PC-3 (cell line): ENCODE measurements at regions not wholly inside any gene's neighbourhood (a gene's known extent, or its start where the extent isn't known, plus 50 kb on each side); places are given as distances from the start of the nearest gene placed in this dataset.

ENCODE experiments used
- ATAC-seq: fragments of 200-7000 bp; cut with Tn5 transposase; 2 replicates; pipeline ENCODE4 v1.9.1; 2020; ENCODE audit warnings: mild to moderate bottlenecking, moderate library complexity
- BruUV-seq: library from RNA; stranded (reverse); fragments of 400-500 nt; replicated peaks from 2 replicates; lab custom pipeline; 2021; lab: Mats Ljungman, UMichigan
- CTCF ChIA-PET: fragments of 300-600 bp; sonication (Branson Sonifier 250); formaldehyde crosslinking; loops from one replicate; lab custom pipeline; 2022; ENCODE audit warnings: antibody characterized with exemption; lab: Charles Lee
- POLR2A ChIA-PET: fragments of 300-600 bp; sonication (Branson Sonifier 250); formaldehyde crosslinking; loops from one replicate; lab custom pipeline; 2022; ENCODE audit warnings: antibody characterized with exemption; ENCODE audit not compliant: unreplicated experiment; lab: Charles Lee
- DNase-seq: peaks from one replicate; pipeline ENCODE4 v3.0.0-alpha.2; 2015
- H2AFZ ChIP-seq: fragments of 300-600 bp; sonication (generic); 2 replicates; pipeline ENCODE4 v1.6.0; 2016; ENCODE audit warnings: antibody characterized with exemption, low read length
- H3F3A ChIP-seq: fragments of 300-600 bp; sonication (generic); one replicate; pipeline ENCODE4 v1.6.0; 2017; ENCODE audit warnings: antibody characterized with exemption, low read length, control low read depth, mild to moderate bottlenecking; ENCODE audit not compliant: unreplicated experiment
- H3K27ac ChIP-seq: fragments of 300-600 bp; sonication (generic); 2 replicates; pipeline ENCODE4 v1.5.1; 2016; ENCODE audit warnings: mild to moderate bottlenecking, low read length
- H3K27me3 ChIP-seq: fragments of 300-600 bp; sonication (generic); 2 replicates; pipeline ENCODE4 v1.6.1; 2016; ENCODE audit warnings: low read length, mixed read lengths
- H3K36me3 ChIP-seq: fragments of 300-600 bp; sonication (generic); 2 replicates; pipeline ENCODE4 v1.6.1; 2016; ENCODE audit warnings: low read depth, mixed run types, low read length, mixed read lengths
- H3K4me1 ChIP-seq: fragments of 300-600 bp; sonication (generic); 2 replicates; pipeline ENCODE4 v1.5.1; 2016; ENCODE audit warnings: low read length; ENCODE audit not compliant: insufficient read depth
- H3K4me2 ChIP-seq: fragments of 300-600 bp; sonication (generic); 2 replicates; pipeline ENCODE4 v1.6.0; 2016; ENCODE audit warnings: low read length
- H3K4me3 ChIP-seq: fragments of 300-600 bp; sonication (generic); 2 replicates; pipeline ENCODE4 v1.5.1; 2016; ENCODE audit warnings: mild to moderate bottlenecking, low read length, mixed read lengths
- H3K79me2 ChIP-seq: fragments of 300-600 bp; sonication (generic); 2 replicates; pipeline ENCODE4 v1.6.1; 2017; ENCODE audit warnings: low read length, mixed read lengths
- H3K9ac ChIP-seq: fragments of 300-600 bp; sonication (generic); 2 replicates; pipeline ENCODE4 v1.6.0; 2016; ENCODE audit warnings: mild to moderate bottlenecking, low read length
- H3K9me2 ChIP-seq: fragments of 300-600 bp; sonication (generic); replicated peaks from 2 replicates; pipeline ENCODE4 v1.6.1; 2016; ENCODE audit warnings: mixed run types, low read length, mixed read lengths
- H3K9me3 ChIP-seq: fragments of 300-600 bp; sonication (generic); 2 replicates; pipeline ENCODE4 v1.6.1; 2016; ENCODE audit warnings: low read length, mixed read lengths
- H4K20me1 ChIP-seq: fragments of 300-600 bp; sonication (generic); 2 replicates; pipeline ENCODE4 v1.6.1; 2016; ENCODE audit warnings: low read length, mixed read lengths
- EZH2 ChIP-seq: fragments of 300-600 bp; sonication (generic); IDR thresholded peaks from one replicate; pipeline ENCODE4 v1.6.1; 2017; ENCODE audit warnings: antibody characterized with exemption, mild to moderate bottlenecking, low read length; ENCODE audit not compliant: unreplicated experiment
- EZH2phosphoT487 ChIP-seq: fragments of 300-600 bp; sonication (generic); IDR thresholded peaks from 2 replicates; pipeline ENCODE4 v1.6.1; 2018; ENCODE audit warnings: mild to moderate bottlenecking, antibody characterized with exemption, low read length, borderline replicate concordance
- intact Hi-C: fragments of 100-400 bp; cut with micrococcal nuclease; formaldehyde crosslinking; loops from 2 replicates; pipeline ENCODE4 v1.9.0; 2023
- TF ChIP-seq, protein P1 (sequence below): fragments of 300-600 bp; sonication (generic); conservative IDR thresholded peaks from 2 replicates; pipeline ENCODE4 v1.5.1; 2017; ENCODE audit warnings: antibody characterized with exemption, low read depth, mild to moderate bottlenecking, low read length

DNA sequence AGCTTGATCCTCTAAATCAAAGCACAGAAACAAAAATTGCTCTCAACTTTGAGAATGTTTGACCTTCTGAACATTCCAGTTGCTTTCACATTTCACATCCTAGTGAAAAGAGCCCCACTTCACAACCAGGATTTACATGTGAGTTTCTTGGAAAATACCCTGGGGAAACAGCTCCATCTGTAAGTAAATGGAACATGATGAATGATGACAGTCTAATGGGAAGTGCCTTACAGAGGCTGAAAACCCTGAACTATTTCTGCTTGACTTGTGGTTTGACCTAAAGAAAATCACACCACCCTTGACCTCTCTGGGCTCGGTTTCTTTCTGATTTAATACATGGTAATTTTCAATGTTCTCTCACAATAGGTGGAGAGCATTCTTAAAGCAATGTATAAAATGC, 499.4 kb upstream of the API5 start:
- Histone ChIP-seq H3K4me2 (no peak overlapping the region), H4K20me1 (no peaks in the 10 kb centered on the region), H3F3A (no peaks in the 10 kb centered on the region), H3K9me2 (no peaks in the 10 kb centered on the region), H3K27ac (no peak overlapping the region), H3K36me3 (no peaks in the 10 kb centered on the region), H3K79me2 (no peaks in the 10 kb centered on the region), H3K4me1 (no peaks in the 10 kb centered on the region), H3K9me3 (no peaks in the 10 kb centered on the region), H3K9ac (no peak overlapping the region), H2AFZ (no peak overlapping the region), H3K4me3 (no peak overlapping the region), H3K27me3 (no peaks in the 10 kb centered on the region)
- TF ChIP-seq, protein P1, sequence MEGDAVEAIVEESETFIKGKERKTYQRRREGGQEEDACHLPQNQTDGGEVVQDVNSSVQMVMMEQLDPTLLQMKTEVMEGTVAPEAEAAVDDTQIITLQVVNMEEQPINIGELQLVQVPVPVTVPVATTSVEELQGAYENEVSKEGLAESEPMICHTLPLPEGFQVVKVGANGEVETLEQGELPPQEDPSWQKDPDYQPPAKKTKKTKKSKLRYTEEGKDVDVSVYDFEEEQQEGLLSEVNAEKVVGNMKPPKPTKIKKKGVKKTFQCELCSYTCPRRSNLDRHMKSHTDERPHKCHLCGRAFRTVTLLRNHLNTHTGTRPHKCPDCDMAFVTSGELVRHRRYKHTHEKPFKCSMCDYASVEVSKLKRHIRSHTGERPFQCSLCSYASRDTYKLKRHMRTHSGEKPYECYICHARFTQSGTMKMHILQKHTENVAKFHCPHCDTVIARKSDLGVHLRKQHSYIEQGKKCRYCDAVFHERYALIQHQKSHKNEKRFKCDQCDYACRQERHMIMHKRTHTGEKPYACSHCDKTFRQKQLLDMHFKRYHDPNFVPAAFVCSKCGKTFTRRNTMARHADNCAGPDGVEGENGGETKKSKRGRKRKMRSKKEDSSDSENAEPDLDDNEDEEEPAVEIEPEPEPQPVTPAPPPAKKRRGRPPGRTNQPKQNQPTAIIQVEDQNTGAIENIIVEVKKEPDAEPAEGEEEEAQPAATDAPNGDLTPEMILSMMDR, result no peak
- TF ChIP-seq EZH2, result no peak
- no peak for TF ChIP-seq EZH2phosphoT487
- ChIA-PET CTCF (no interaction called here), POLR2A (no interaction called here)
- intact Hi-C loops, result no loop called here
- BruUV-seq, result no TSS peak
- no peak for ATAC-seq
- no peak for DNase-seq

DNA sequence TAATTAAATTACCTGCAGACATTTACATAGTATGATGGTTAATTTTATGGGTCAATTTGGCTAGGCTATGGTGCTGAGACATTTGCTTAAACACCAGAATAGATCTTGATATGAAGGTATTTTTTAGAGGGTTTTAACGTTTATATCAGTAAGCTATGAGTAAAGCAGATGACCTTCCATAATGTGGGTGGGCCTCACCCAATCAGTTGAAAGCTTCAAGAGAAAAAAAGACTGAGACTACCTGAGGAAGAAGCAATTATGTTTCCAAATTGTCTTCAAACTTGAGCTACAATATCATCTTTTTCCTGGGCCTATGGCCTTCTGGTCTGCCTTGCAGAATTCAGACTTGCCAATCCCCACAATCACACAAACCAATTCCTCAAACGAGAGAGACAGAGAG, 498.8 kb upstream of the API5 start:
- no peak for ATAC-seq
- DNase-seq, result no peak
- Histone ChIP-seq H3K27me3 (no peaks in the 10 kb centered on the region), H2AFZ (no peak overlapping the region), H3K36me3 (no peaks in the 10 kb centered on the region), H3K4me2 (no peak overlapping the region), H3F3A (no peaks in the 10 kb centered on the region), H3K9ac (no peak overlapping the region), H3K4me3 (no peak overlapping the region), H3K9me2 (no peaks in the 10 kb centered on the region), H4K20me1 (no peaks in the 10 kb centered on the region), H3K79me2 (no peaks in the 10 kb centered on the region), H3K27ac (no peak overlapping the region), H3K4me1 (no peaks in the 10 kb centered on the region), H3K9me3 (no peaks in the 10 kb centered on the region)
- TF ChIP-seq EZH2phosphoT487 (no peak), EZH2 (no peak)
- TF ChIP-seq, protein P1, result no peak
- ChIA-PET CTCF (no interaction called here), POLR2A (no interaction called here)
- BruUV-seq, result no TSS peak
- intact Hi-C loops, result no loop called here

DNA sequence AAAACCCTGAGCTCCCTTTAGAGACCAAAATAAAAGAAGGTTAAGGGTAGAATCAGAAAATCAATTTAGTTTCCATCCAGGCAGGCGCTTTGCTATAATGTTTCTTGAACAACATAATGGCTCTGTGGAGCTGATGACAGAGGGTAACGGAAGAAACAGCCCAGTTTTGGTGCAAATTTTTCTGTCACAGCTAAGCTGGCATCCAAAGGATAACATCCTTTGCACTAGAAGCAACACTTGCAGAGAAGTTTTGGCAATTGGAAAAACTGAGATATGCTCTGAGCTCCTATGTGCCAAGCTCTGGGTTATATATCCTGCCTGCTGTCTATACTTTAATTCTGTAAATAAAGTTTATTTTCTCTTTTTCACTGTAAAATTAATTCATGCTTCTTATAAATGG, 495.3 kb upstream of the API5 start:
- H3K79me2 ChIP-seq, result no peaks in the 10 kb centered on the region
- ATAC-seq, result no peak
- H3K9ac ChIP-seq, result no peak overlapping the region
- H3K4me1 ChIP-seq, result no peaks in the 10 kb centered on the region
- TF ChIP-seq EZH2phosphoT487 (no peak), EZH2 (no peak)
- TF ChIP-seq, protein P1, result no peak
- H3K36me3 ChIP-seq, result no peaks in the 10 kb centered on the region
- no peak overlapping the region for H2AFZ ChIP-seq
- intact Hi-C loops, result no loop called here
- H4K20me1 ChIP-seq, result no peaks in the 10 kb centered on the region
- CTCF ChIA-PET, result no interaction called here
- H3K27me3 ChIP-seq, result no peaks in the 10 kb centered on the region
- no peaks in the 10 kb centered on the region for H3K9me3 ChIP-seq
- BruUV-seq, result no TSS peak
- H3K4me2 ChIP-seq, result no peak overlapping the region
- H3K27ac ChIP-seq, result no peak overlapping the region
- no peaks in the 10 kb centered on the region for H3F3A ChIP-seq
- POLR2A ChIA-PET, result no interaction called here
- DNase-seq, result no peak
- H3K9me2 ChIP-seq, result no peaks in the 10 kb centered on the region
- H3K4me3 ChIP-seq, result no peak overlapping the region
